ENCODE measurements at regions not wholly inside any gene's neighbourhood (a gene's known extent, or its start where the extent isn't known, plus 50 kb on each side); places are given as distances from the start of the nearest gene placed in this dataset.
"Not testable (repeated sequence)": the region's sequence is repeated elsewhere in the genome, so short reads cannot be mapped to it uniquely, and the experiment has no call there.

DNA sequence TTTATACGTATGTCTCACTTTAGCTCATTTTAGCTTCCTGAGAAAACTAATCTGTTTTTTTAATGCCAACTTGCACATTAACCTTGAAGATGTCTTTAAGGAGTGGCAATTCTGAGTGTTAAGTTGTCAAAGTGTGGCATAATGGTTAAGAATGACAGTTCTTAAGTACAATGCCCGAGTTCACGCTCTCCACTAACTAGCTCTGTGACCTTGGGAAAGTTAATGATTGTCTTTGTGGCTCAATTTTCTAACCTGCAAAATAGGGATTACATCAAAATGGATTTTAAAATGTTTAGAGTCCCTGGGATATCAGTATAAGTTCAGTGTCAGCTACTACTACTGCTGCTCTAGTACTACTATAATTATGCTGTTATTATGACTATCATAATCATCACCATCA, 409.7 kb downstream of the SOCS6 start:
- DNase-seq (ENCODE audit: low read depth), result no peak
- H3K4me3 ChIP-seq (ENCODE audit: control insufficient read depth, low read depth, low read length), result no peak overlapping the region
- TF ChIP-seq, protein P1, sequence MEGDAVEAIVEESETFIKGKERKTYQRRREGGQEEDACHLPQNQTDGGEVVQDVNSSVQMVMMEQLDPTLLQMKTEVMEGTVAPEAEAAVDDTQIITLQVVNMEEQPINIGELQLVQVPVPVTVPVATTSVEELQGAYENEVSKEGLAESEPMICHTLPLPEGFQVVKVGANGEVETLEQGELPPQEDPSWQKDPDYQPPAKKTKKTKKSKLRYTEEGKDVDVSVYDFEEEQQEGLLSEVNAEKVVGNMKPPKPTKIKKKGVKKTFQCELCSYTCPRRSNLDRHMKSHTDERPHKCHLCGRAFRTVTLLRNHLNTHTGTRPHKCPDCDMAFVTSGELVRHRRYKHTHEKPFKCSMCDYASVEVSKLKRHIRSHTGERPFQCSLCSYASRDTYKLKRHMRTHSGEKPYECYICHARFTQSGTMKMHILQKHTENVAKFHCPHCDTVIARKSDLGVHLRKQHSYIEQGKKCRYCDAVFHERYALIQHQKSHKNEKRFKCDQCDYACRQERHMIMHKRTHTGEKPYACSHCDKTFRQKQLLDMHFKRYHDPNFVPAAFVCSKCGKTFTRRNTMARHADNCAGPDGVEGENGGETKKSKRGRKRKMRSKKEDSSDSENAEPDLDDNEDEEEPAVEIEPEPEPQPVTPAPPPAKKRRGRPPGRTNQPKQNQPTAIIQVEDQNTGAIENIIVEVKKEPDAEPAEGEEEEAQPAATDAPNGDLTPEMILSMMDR (conservative IDR thresholded peaks at IDR 0.05; ENCODE audit: control insufficient read depth, insufficient read depth, low read depth, low read length), result no peak

DNA sequence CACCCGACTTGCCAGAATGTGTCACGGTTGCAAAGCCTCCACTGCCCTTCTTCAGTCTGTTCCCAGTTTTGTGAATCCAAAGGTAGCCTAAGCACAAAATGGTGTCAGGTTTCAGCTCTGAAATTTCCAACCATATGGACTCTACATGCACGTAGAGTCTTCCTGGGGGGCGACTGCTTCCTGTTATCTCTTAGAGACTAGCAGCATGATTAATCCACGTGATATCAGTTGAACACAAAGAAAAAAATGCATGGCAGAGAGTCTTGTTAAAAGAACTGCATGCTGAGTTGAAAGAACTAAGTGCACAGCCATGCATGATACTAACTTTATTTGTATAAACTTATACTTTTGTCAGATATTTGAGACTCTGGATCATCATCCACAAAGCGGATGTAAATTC, 404.4 kb downstream of the SOCS6 start:
- H3K4me3 ChIP-seq (ENCODE audit: control insufficient read depth, low read depth, low read length), result no peak overlapping the region
- TF ChIP-seq, protein P1 (conservative IDR thresholded peaks at IDR 0.05; ENCODE audit: control insufficient read depth, insufficient read depth, low read depth, low read length), result no peak
- DNase-seq (ENCODE audit: low read depth), result peak; percentile 19

DNA sequence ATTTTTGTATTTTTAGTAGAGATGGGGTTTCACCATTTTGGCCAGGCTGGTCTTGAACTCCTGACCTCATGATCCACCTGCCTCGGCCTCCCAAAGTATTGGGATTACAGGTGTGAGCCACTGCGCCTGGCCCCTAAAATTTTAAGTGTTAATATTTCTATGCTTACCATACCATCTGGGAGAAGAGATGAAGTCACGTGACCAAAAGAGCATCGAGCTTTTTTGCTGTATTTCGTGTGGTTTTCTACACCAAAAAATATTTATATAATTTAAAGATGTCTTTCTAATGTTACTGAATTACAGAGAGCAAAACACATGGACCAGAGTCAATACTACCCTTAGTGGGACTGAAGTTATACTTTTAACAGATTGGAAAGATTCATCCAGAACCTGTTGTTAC, 400.9 kb downstream of the SOCS6 start:
- H3K4me3 ChIP-seq (ENCODE audit: control insufficient read depth, low read depth, low read length); DNase-seq (ENCODE audit: low read depth): not testable (repeated sequence)

DNA sequence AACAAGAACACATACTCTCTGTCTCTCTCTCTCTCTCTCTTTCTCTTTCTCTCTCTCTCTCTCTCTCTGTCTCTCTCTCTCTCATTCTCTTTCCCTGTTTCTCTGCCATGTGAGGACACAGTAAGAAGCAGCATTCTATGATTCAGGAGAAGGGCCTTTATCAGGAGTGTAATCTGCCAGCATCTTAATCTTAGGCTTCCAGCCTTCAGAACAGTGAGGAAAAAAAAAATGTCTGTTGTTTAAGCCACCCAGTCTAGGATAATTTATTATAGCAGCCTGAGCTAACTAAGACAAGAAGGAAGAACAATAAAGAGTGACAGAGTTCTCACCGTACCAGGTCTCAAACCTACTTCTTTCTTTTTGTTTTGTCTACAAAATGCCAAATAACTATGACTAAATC, 399.4 kb downstream of the SOCS6 start:
- no peak for DNase-seq (ENCODE audit: low read depth)
- no peak overlapping the region for H3K4me3 ChIP-seq (ENCODE audit: control insufficient read depth, low read depth, low read length)
- TF ChIP-seq, protein P1 (conservative IDR thresholded peaks at IDR 0.05; ENCODE audit: control insufficient read depth, insufficient read depth, low read depth, low read length), result no peak

DNA sequence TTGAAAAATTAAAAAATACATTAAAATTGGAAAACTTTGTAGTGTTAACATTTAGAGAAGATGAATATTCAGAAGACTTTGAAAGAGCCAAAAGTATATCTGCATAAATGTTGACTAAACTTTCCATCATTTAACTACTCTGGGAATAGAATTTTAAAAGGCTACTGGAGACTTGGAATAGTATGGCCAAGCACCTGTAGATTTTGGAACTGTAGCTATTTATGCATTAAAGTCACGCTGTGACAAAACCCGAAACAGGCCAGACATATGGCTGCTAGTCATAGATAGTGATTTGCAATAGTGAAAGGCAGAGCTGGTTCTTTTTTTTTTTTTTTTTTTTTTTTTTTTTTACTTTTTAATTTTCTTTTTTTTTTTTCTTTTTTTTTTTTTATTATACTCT, 396.0 kb downstream of the SOCS6 start:
- no peak for DNase-seq (ENCODE audit: low read depth)
- TF ChIP-seq, protein P1 (conservative IDR thresholded peaks at IDR 0.05; ENCODE audit: control insufficient read depth, insufficient read depth, low read depth, low read length), result no peak
- H3K4me3 ChIP-seq (ENCODE audit: control insufficient read depth, low read depth, low read length), result no peak overlapping the region

DNA sequence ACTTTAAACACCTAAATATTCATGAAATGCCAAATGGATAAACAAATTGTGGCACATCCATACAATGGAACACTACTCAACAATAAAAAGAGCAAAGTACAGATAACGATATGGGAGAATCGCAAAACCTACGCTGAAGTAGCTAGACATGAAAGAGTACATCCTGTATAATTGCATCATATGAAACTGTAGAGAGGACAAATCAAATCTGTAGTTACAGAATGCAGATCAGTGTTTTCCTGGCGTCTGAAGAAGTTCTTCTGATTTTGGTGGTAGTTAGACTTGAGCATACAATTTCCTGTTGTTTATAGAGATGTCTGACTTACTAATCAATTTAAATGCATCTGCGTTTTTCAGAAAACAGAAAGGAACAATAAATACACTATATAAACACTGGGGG, 394.4 kb downstream of the SOCS6 start:
- TF ChIP-seq, protein P1 (conservative IDR thresholded peaks at IDR 0.05; ENCODE audit: control insufficient read depth, insufficient read depth, low read depth, low read length), result no peak
- DNase-seq (ENCODE audit: low read depth), result no peak
- H3K4me3 ChIP-seq (ENCODE audit: control insufficient read depth, low read depth, low read length), result no peak overlapping the region

DNA sequence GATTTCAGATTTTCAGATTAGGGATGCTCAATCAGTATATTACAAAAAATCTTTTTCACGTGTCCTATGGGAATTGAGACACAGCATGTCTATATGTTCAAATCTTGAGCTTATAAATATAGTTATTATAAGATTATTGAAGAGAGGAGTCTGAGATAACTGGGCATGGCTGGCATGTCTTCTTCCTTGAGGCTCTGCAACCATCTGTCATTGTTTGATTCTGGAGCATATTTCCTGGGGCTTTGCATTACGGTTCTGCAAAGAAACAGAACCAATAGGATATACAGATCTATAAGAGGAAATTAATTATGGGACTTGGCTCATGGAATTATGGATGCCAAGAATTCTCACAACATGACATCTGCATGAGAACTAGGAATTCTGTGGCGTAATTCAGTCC, 386.1 kb downstream of the SOCS6 start:
- no peak for DNase-seq (ENCODE audit: low read depth)
- TF ChIP-seq, protein P1 (conservative IDR thresholded peaks at IDR 0.05; ENCODE audit: control insufficient read depth, insufficient read depth, low read depth, low read length), result no peak
- no peak overlapping the region for H3K4me3 ChIP-seq (ENCODE audit: control insufficient read depth, low read depth, low read length)
